SK-N-SH (cell line): ENCODE measurements at regions not wholly inside any gene's neighbourhood (a gene's known extent, or its start where the extent isn't known, plus 50 kb on each side); places are given as distances from the start of the nearest gene placed in this dataset.

Experiments used
- CTCF ChIP-seq: fragments of 200-600 bp; sonication (generic); IDR thresholded peaks from 2 replicates; pipeline ENCODE4 v1.6.1; 2017; ENCODE audit warnings: antibody characterized with exemption, mild to moderate bottlenecking, moderate library complexity
- ELF1 ChIP-seq: IDR thresholded peaks from 2 replicates; pipeline ENCODE4 v1.4.0; 2012
- EZH2phosphoT487 ChIP-seq: fragments of 200-600 bp; sonication (generic); IDR thresholded peaks from 2 replicates; pipeline ENCODE4 v1.6.1; 2017; ENCODE audit warnings: low read depth, mixed run types, mild to moderate bottlenecking, antibody characterized with exemption, moderate library complexity, borderline replicate concordance
- MXI1 ChIP-seq: IDR thresholded peaks from 2 replicates; pipeline ENCODE4 v1.6.1; 2012; ENCODE audit warnings: mild to moderate bottlenecking, low read depth, low read length, improper control_type of control experiment
- POLR2AphosphoS5 ChIP-seq: IDR thresholded peaks from 2 replicates; pipeline ENCODE4 v1.6.1; 2012; ENCODE audit warnings: low read depth, low read length
- REST ChIP-seq: IDR thresholded peaks from 2 replicates; pipeline ENCODE4 v1.6.1; 2012; ENCODE audit warnings: mild to moderate bottlenecking, low read depth, low read length, moderate library complexity
- SIN3A ChIP-seq: IDR thresholded peaks from 2 replicates; pipeline ENCODE4 v1.6.1; 2012; ENCODE audit warnings: low read depth, mild to moderate bottlenecking, low read length, moderate library complexity, borderline replicate concordance
- YY1 ChIP-seq: IDR thresholded peaks from 2 replicates; pipeline ENCODE4 v1.4.0; 2012; ENCODE audit warnings: low read depth, mild to moderate bottlenecking
- ZBTB33 ChIP-seq: IDR thresholded peaks from 2 replicates; pipeline ENCODE4 v1.4.0; 2012; ENCODE audit warnings: low read depth, borderline replicate concordance

GRCh38 chr1:101122452-101123166 is 97.0 kb upstream of the DPH5 start:
- no peak for TF ChIP-seq CTCF
- TF ChIP-seq POLR2AphosphoS5 = no peak
- no peak for TF ChIP-seq MXI1
- TF ChIP-seq SIN3A = no peak
- no peak for TF ChIP-seq YY1
- no peak for TF ChIP-seq REST
- TF ChIP-seq ZBTB33 = no peak
- TF ChIP-seq EZH2phosphoT487 = no peak
- TF ChIP-seq ELF1 = no peak
